ENCODE measurements at regions not wholly inside any gene's neighbourhood (a gene's known extent, or its start where the extent isn't known, plus 50 kb on each side); places are given as distances from the start of the nearest gene placed in this dataset.

GRCh38 chr4:143782521-143782920 is 82.0 kb upstream of the FREM3 start:
- no peaks in the 10 kb centered on the region for H3K4me1 Mint-ChIP-seq

GRCh38 chr4:143773998-143774895 is 73.8 kb upstream of the FREM3 start:
- Mint-ChIP-seq H3K4me1 (no peaks in the 10 kb centered on the region), H3K36me3 (ENCODE audit: low read depth) (no peaks in the 10 kb centered on the region), H3K9me3 (no peaks in the 10 kb centered on the region), H3K27me3 (ENCODE audit: low read depth) (peaks cover 27% of the 10 kb centered on the region), H3K4me3 (no peak overlapping the region), H3K27ac (ENCODE audit: unreplicated experiment) (no peak overlapping the region)
- peak; percentile 73 for TF ChIP-seq CTCF (conservative IDR thresholded peaks at IDR 0.05)
- peak; percentile 6 for DNase-seq (ENCODE audit: low read depth, low spot score)

More at GRCh38 chr4:143782521-143782920, 82.0 kb upstream of the FREM3 start:
- Mint-ChIP-seq H3K27me3 (ENCODE audit: low read depth) (peaks cover 2% of the 10 kb centered on the region), H3K9me3 (peaks cover 4% of the 10 kb centered on the region), H3K4me3 (no peak overlapping the region), H3K27ac (ENCODE audit: unreplicated experiment) (no peak overlapping the region), H3K36me3 (ENCODE audit: low read depth) (peaks cover 3% of the 10 kb centered on the region)
- no peak for DNase-seq (ENCODE audit: low read depth, low spot score)
- no peak for TF ChIP-seq CTCF (conservative IDR thresholded peaks at IDR 0.05)

GRCh38 chr4:143771269-143771668 is 70.8 kb upstream of the FREM3 start:
- H3K9me3 Mint-ChIP-seq, result no peaks in the 10 kb centered on the region
- no peaks in the 10 kb centered on the region for H3K36me3 Mint-ChIP-seq (ENCODE audit: low read depth)
- no peaks in the 10 kb centered on the region for H3K4me1 Mint-ChIP-seq
- DNase-seq (ENCODE audit: low read depth, low spot score), result no peak
- no peak overlapping the region for H3K27ac Mint-ChIP-seq (ENCODE audit: unreplicated experiment)
- no peak for TF ChIP-seq CTCF (conservative IDR thresholded peaks at IDR 0.05)
- no peak overlapping the region for H3K4me3 Mint-ChIP-seq
- H3K27me3 Mint-ChIP-seq (ENCODE audit: low read depth), result peaks cover 21% of the 10 kb centered on the region

GRCh38 chr4:143768007-143768591 is 67.6 kb upstream of the FREM3 start:
- Mint-ChIP-seq H3K4me1 (no peaks in the 10 kb centered on the region), H3K27me3 (ENCODE audit: low read depth) (peaks cover 14% of the 10 kb centered on the region), H3K27ac (ENCODE audit: unreplicated experiment) (no peak overlapping the region), H3K36me3 (ENCODE audit: low read depth) (no peaks in the 10 kb centered on the region), H3K9me3 (no peaks in the 10 kb centered on the region), H3K4me3 (no peak overlapping the region)
- DNase-seq (ENCODE audit: low read depth, low spot score), result no peak
- TF ChIP-seq CTCF (conservative IDR thresholded peaks at IDR 0.05), result no peak

DNA sequence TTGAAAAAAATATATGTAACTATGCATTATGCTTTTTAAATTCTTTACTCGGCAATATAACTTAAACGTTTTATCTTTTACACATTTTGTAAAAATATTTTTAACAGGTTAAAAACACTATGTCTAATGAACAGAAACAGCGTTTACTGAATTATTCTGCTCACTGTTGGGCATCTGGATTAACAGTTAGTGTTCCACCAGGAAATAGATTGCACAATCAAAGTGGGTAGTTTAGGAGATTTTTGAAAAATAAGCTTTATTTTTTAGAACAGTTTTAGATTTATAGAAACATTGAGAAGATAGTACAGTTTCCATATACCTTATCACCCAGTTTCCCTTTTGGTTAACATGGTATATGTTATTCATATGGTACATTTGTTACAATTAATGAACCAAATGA is 63.1 kb upstream of the FREM3 start:
- Mint-ChIP-seq H3K27me3 (ENCODE audit: low read depth) (peaks cover 8% of the 10 kb centered on the region), H3K9me3 (no peaks in the 10 kb centered on the region)

More for the DNA sequence above, 63.1 kb upstream of the FREM3 start:
- no peak for TF ChIP-seq CTCF (conservative IDR thresholded peaks at IDR 0.05)
- H3K36me3 Mint-ChIP-seq (ENCODE audit: low read depth), result no peaks in the 10 kb centered on the region
- no peak overlapping the region for H3K27ac Mint-ChIP-seq (ENCODE audit: unreplicated experiment)
- no peak overlapping the region for H3K4me3 Mint-ChIP-seq
- no peak for DNase-seq (ENCODE audit: low read depth, low spot score)
- no peaks in the 10 kb centered on the region for H3K4me1 Mint-ChIP-seq
